GM19240 (cell line): ENCODE measurements at regions not wholly inside any gene's neighbourhood (a gene's known extent, or its start where the extent isn't known, plus 50 kb on each side); places are given as distances from the start of the nearest gene placed in this dataset.
A peak's percentile ranks its signal among the peaks of the same experiment; 100 is the strongest.
"Not testable (repeated sequence)": the region's sequence is repeated elsewhere in the genome, so short reads cannot be mapped to it uniquely, and the experiment has no call there.

Experiments used
- DNase-seq: peaks from one replicate; pipeline ENCODE4 v3.0.0; 2011; ENCODE audit warnings: low spot score; ENCODE audit not compliant: insufficient read length

GRCh38 chr9:105098370-105098769 lies 146.1 kb upstream of the SLC44A1 start:
- DNase-seq = no peak

GRCh38 chr9:105103776-105104175 lies 140.7 kb upstream of the SLC44A1 start:
- no peak for DNase-seq

GRCh38 chr9:105114318-105114717 lies 130.1 kb upstream of the SLC44A1 start:
- no peak for DNase-seq

GRCh38 chr9:105114964-105115728 lies 129.3 kb upstream of the SLC44A1 start:
- no peak for DNase-seq

- no peak for DNase-seq
Measured at GRCh38 chr9:105116052-105116868, 128.2 kb upstream of the SLC44A1 start.

GRCh38 chr9:105117234-105117633 lies 127.2 kb upstream of the SLC44A1 start:
- DNase-seq = no peak

GRCh38 chr9:105118636-105119035 lies 125.8 kb upstream of the SLC44A1 start:
- no peak for DNase-seq

GRCh38 chr9:105119156-105119555 lies 125.3 kb upstream of the SLC44A1 start:
- DNase-seq = no peak

GRCh38 chr9:105121861-105122430 lies 122.5 kb upstream of the SLC44A1 start:
- no peak for DNase-seq

GRCh38 chr9:105124598-105124997 lies 119.9 kb upstream of the SLC44A1 start:
- not testable (repeated sequence) for DNase-seq

- DNase-seq = no peak
Measured at GRCh38 chr9:105126226-105126625, 118.2 kb upstream of the SLC44A1 start.

- peak; percentile 62 for DNase-seq
Measured at GRCh38 chr9:105127863-105128220, 116.6 kb upstream of the SLC44A1 start.

GRCh38 chr9:105128908-105129600 lies 115.4 kb upstream of the SLC44A1 start:
- no peak for DNase-seq

GRCh38 chr9:105129731-105130130 lies 114.7 kb upstream of the SLC44A1 start:
- DNase-seq = no peak

- no peak for DNase-seq
Measured at GRCh38 chr9:105131981-105132380, 112.5 kb upstream of the SLC44A1 start.

GRCh38 chr9:105132606-105133005 lies 111.8 kb upstream of the SLC44A1 start:
- no peak for DNase-seq

GRCh38 chr9:105138306-105138801 lies 106.1 kb upstream of the SLC44A1 start:
- no peak for DNase-seq

GRCh38 chr9:105141146-105141975 lies 103.1 kb upstream of the SLC44A1 start:
- peak; percentile 20 for DNase-seq

- no peak for DNase-seq
Measured at GRCh38 chr9:105141976-105142250, 102.5 kb upstream of the SLC44A1 start.

GRCh38 chr9:105142406-105143135 lies 101.9 kb upstream of the SLC44A1 start:
- DNase-seq = no peak
